RKO (cell line): ENCODE measurements at regions not wholly inside any gene's neighbourhood (a gene's known extent, or its start where the extent isn't known, plus 50 kb on each side); places are given as distances from the start of the nearest gene placed in this dataset.
"Not testable (repeated sequence)": the region's sequence is repeated elsewhere in the genome, so short reads cannot be mapped to it uniquely, and the experiment has no call there.

Experiments
- DNase-seq: peaks from one replicate; pipeline ENCODE4 v3.0.0-alpha.2; 2016; ENCODE audit warnings: low spot score

- DNase-seq = no peak
Measured at GRCh38 chr1:228992044-228992443, 256.8 kb downstream of the RHOU start.

GRCh38 chr1:228992907-228993535, 257.7 kb downstream of the RHOU start:
- DNase-seq = no peak

- DNase-seq = no peak
Measured at GRCh38 chr1:228994676-228995594, 259.7 kb downstream of the RHOU start.

GRCh38 chr1:228996281-228996680, 261.0 kb downstream of the RHOU start:
- DNase-seq = no peak

- DNase-seq = no peak
Measured at GRCh38 chr1:228997721-228998144, 262.5 kb downstream of the RHOU start.

- DNase-seq = no peak
Measured at GRCh38 chr1:228998179-228998578, 262.9 kb downstream of the RHOU start.

- no peak for DNase-seq
Measured at GRCh38 chr1:228999446-229000170, 264.3 kb downstream of the RHOU start.

- DNase-seq = no peak
Measured at GRCh38 chr1:229000187-229000586, 264.9 kb downstream of the RHOU start.

- no peak for DNase-seq
Measured at GRCh38 chr1:229001467-229002011, 266.3 kb downstream of the RHOU start.

GRCh38 chr1:229002037-229002436, 266.8 kb downstream of the RHOU start:
- DNase-seq = no peak

GRCh38 chr1:229002451-229002960, 267.2 kb downstream of the RHOU start:
- DNase-seq = no peak

- DNase-seq = no peak
Measured at GRCh38 chr1:229003233-229004031, 267.5 kb upstream of the RAB4A start.

GRCh38 chr1:229004066-229004833, 266.7 kb upstream of the RAB4A start:
- no peak for DNase-seq

- no peak for DNase-seq
Measured at GRCh38 chr1:229005097-229005496, 265.8 kb upstream of the RAB4A start.

- DNase-seq = no peak
Measured at GRCh38 chr1:229005556-229005955, 265.4 kb upstream of the RAB4A start.

- no peak for DNase-seq
Measured at GRCh38 chr1:229006121-229006870, 264.6 kb upstream of the RAB4A start.

GRCh38 chr1:229007167-229007566, 263.7 kb upstream of the RAB4A start:
- DNase-seq = no peak

GRCh38 chr1:229007701-229008100, 263.2 kb upstream of the RAB4A start:
- no peak for DNase-seq

- DNase-seq = not testable (repeated sequence)
Measured at GRCh38 chr1:229008347-229008746, 262.6 kb upstream of the RAB4A start.

GRCh38 chr1:229011022-229011421, 259.9 kb upstream of the RAB4A start:
- no peak for DNase-seq
